GM12892 (cell line): ENCODE measurements at regions not wholly inside any gene's neighbourhood (a gene's known extent, or its start where the extent isn't known, plus 50 kb on each side); places are given as distances from the start of the nearest gene placed in this dataset.

Experiments
- POLR2A ChIP-seq: IDR thresholded peaks from 2 replicates; pipeline ENCODE4 v1.6.1; 2011; ENCODE audit warnings: low read depth, low read length, control low read depth
- POLR2AphosphoS5 ChIP-seq: IDR thresholded peaks from 2 replicates; pipeline ENCODE4 v1.6.1; 2011; ENCODE audit warnings: low read depth, low read length, control low read depth
- TAF1 ChIP-seq: IDR thresholded peaks from 2 replicates; pipeline ENCODE4 v1.6.1; 2011; ENCODE audit warnings: low read depth, mild to moderate bottlenecking, control low read depth, low read length, borderline replicate concordance

DNA sequence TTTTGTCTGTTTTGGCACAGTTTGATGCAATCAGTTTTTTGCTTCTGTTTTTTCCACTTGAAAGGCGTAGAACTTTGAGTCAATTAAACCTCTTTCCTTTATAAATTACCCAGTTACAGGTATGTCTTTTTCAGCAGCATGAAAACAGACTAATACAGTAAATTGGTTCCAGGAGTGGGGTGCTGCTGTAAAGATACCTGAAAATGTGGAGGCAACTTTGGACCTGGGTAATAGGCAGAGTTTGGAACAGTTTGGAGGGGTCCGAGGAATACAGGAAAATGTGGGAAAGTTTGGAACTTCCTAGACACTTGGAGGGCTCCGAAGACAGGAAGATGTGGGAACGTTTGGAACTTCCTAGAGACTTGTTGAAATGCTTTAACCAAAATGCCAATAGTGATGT is 2022.2 kb downstream of the MAT2B start:
- TF ChIP-seq POLR2AphosphoS5 (no peak), POLR2A (no peak), TAF1 (no peak)
